Heart left ventricle (tissue), 13 donors: ENCODE measurements at regions not wholly inside any gene's neighbourhood (a gene's known extent, or its start where the extent isn't known, plus 50 kb on each side); places are given as distances from the start of the nearest gene placed in this dataset.

ENCODE experiments used
- POLR2A ChIP-seq, 2 donors: fragments of 450-650 bp; IDR thresholded peaks; one replicate each; pipeline ENCODE4 v1.6.1; 2017; ENCODE audit warnings: antibody characterized with exemption in 2 of 2, mild to moderate bottlenecking in 2 of 2, moderate library complexity in 2 of 2
- TF ChIP-seq, protein P1 (sequence below), 12 donors: fragments of 200-600 bp; sonication (generic) in 4 of 12; IDR thresholded peaks; one replicate each; pipeline versions ENCODE4 v1.5.0 to v1.8.0; 2018 to 2022; ENCODE audit warnings: antibody characterized with exemption in 12 of 12, mild to moderate bottlenecking in 5 of 12
- donor health status: ischemic (EF 13 %, LVEDD 7.1; RV severe dilation, severe dysfunction).
- donor health status: DM: no; HTN: yes; CAD: no.
- donor health status: DM: no; HTN: no; CAD: no.
- donor health status: ischemic (EF 25% LVEDD 6.9; RV normal size, moderate dysfunction).
- donor health status: ischemic (EF 25% LVEDD 5.7; RV mildly dilated, moderate dysfunction).
- donor health status: ischemic (EF 35%, LVEDD 5.7; RV mildly dilated, moderate dysfunction).
- donor health status: nonischemic (EF 11% LVEDD 7.7; RV severe dilation, severe dysfunction).
- donor health status: DM: yes; HTN: yes; CAD: no.
- donor health status: PGD.
- donor health status: ischemic (EF 29% LVEDD 5.4; RV normal size, mild dysfunction).
- donor health status: nonischemic (EF 23%, LVEDD 6.1; RV moderate dilation, normal function).

DNA sequence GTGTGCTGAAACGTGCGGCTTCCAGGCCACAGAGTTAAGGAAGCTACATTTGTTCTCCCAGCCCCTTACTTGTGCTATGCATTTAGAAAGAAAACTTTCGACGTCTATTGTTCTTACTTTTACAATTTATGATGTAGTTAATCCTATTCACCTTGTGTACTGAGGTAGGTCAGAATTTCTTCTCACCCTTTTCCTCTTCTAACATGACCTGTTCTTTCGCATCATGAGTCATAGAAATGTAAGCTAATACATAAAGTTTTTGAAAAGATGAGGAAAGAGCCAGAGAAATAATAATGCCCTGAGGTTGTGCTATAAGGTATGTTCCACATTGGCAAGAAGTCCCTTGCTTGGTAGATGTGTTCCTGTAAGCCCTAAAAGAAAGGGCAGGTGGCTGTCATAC, 298.3 kb downstream of the TRIML1 start:
- TF ChIP-seq POLR2A (IDR thresholded peaks at IDR 0.05): no peak
- TF ChIP-seq, protein P1, sequence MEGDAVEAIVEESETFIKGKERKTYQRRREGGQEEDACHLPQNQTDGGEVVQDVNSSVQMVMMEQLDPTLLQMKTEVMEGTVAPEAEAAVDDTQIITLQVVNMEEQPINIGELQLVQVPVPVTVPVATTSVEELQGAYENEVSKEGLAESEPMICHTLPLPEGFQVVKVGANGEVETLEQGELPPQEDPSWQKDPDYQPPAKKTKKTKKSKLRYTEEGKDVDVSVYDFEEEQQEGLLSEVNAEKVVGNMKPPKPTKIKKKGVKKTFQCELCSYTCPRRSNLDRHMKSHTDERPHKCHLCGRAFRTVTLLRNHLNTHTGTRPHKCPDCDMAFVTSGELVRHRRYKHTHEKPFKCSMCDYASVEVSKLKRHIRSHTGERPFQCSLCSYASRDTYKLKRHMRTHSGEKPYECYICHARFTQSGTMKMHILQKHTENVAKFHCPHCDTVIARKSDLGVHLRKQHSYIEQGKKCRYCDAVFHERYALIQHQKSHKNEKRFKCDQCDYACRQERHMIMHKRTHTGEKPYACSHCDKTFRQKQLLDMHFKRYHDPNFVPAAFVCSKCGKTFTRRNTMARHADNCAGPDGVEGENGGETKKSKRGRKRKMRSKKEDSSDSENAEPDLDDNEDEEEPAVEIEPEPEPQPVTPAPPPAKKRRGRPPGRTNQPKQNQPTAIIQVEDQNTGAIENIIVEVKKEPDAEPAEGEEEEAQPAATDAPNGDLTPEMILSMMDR (IDR thresholded peaks at IDR 0.05): no peak
